ENCODE measurements at regions not wholly inside any gene's neighbourhood (a gene's known extent, or its start where the extent isn't known, plus 50 kb on each side); places are given as distances from the start of the nearest gene placed in this dataset.
"Not testable (repeated sequence)": the region's sequence is repeated elsewhere in the genome, so short reads cannot be mapped to it uniquely, and the experiment has no call there.

DNA sequence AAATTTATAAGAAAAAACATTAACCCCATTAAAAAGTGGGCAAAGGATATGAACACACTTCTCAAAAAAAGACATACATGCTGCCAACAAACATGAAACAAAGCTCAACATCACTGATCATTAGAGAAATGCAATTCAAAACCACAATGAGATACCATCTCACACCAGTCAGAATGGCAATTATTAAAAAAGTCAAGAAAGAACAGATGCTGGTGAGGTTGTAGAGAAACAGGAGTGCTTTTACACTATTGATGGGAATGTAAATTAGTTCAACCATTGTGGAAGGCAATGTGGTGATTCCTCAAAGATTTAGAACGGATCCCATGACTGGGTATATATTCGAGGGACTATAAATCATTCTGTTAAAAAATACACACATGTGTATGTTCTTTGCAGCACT is 1665.5 kb downstream of the BRINP3 start:
- TF ChIP-seq ARNTL (CRISPR knock-in tag; IDR thresholded peaks at IDR 0.05; ENCODE audit: borderline replicate concordance, low read depth); ZC3H10 (CRISPR knock-in tag; IDR thresholded peaks at IDR 0.05); ZNF8 (CRISPR knock-in tag; IDR thresholded peaks at IDR 0.05); RARB (CRISPR knock-in tag; IDR thresholded peaks at IDR 0.05); ZNF565 (CRISPR knock-in tag; conservative IDR thresholded peaks at IDR 0.05; ENCODE audit: low read depth); TCF4 (CRISPR knock-in tag; IDR thresholded peaks at IDR 0.05; ENCODE audit: borderline replicate concordance): not testable (repeated sequence)
- TF ChIP-seq, protein P1, sequence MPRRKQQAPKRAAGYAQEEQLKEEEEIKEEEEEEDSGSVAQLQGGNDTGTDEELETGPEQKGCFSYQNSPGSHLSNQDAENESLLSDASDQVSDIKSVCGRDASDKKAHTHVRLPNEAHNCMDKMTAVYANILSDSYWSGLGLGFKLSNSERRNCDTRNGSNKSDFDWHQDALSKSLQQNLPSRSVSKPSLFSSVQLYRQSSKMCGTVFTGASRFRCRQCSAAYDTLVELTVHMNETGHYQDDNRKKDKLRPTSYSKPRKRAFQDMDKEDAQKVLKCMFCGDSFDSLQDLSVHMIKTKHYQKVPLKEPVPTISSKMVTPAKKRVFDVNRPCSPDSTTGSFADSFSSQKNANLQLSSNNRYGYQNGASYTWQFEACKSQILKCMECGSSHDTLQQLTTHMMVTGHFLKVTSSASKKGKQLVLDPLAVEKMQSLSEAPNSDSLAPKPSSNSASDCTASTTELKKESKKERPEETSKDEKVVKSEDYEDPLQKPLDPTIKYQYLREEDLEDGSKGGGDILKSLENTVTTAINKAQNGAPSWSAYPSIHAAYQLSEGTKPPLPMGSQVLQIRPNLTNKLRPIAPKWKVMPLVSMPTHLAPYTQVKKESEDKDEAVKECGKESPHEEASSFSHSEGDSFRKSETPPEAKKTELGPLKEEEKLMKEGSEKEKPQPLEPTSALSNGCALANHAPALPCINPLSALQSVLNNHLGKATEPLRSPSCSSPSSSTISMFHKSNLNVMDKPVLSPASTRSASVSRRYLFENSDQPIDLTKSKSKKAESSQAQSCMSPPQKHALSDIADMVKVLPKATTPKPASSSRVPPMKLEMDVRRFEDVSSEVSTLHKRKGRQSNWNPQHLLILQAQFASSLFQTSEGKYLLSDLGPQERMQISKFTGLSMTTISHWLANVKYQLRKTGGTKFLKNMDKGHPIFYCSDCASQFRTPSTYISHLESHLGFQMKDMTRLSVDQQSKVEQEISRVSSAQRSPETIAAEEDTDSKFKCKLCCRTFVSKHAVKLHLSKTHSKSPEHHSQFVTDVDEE (CRISPR knock-in tag; IDR thresholded peaks at IDR 0.05) = not testable (repeated sequence)
- TF ChIP-seq, protein P2, sequence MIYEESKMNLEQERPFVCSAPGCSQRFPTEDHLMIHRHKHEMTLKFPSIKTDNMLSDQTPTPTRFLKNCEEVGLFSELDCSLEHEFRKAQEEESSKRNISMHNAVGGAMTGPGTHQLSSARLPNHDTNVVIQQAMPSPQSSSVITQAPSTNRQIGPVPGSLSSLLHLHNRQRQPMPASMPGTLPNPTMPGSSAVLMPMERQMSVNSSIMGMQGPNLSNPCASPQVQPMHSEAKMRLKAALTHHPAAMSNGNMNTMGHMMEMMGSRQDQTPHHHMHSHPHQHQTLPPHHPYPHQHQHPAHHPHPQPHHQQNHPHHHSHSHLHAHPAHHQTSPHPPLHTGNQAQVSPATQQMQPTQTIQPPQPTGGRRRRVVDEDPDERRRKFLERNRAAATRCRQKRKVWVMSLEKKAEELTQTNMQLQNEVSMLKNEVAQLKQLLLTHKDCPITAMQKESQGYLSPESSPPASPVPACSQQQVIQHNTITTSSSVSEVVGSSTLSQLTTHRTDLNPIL (CRISPR knock-in tag; IDR thresholded peaks at IDR 0.05; ENCODE audit: low read depth) = not testable (repeated sequence)
- TF ChIP-seq, protein P3, sequence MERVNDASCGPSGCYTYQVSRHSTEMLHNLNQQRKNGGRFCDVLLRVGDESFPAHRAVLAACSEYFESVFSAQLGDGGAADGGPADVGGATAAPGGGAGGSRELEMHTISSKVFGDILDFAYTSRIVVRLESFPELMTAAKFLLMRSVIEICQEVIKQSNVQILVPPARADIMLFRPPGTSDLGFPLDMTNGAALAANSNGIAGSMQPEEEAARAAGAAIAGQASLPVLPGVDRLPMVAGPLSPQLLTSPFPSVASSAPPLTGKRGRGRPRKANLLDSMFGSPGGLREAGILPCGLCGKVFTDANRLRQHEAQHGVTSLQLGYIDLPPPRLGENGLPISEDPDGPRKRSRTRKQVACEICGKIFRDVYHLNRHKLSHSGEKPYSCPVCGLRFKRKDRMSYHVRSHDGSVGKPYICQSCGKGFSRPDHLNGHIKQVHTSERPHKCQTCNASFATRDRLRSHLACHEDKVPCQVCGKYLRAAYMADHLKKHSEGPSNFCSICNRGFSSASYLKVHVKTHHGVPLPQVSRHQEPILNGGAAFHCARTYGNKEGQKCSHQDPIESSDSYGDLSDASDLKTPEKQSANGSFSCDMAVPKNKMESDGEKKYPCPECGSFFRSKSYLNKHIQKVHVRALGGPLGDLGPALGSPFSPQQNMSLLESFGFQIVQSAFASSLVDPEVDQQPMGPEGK (CRISPR knock-in tag; IDR thresholded peaks at IDR 0.05; ENCODE audit: borderline replicate concordance) = not testable (repeated sequence)

Measured in SK-N-SH treated with all-trans-retinoic acid at 6 μM for 48 hours (cell line).